Amniotic stem cell (primary cell): ENCODE measurements at regions not wholly inside any gene's neighbourhood (a gene's known extent, or its start where the extent isn't known, plus 50 kb on each side); places are given as distances from the start of the nearest gene placed in this dataset.
"Not testable (repeated sequence)": the region's sequence is repeated elsewhere in the genome, so short reads cannot be mapped to it uniquely, and the experiment has no call there.

Experiments
- DNase-seq: peaks from one replicate; lab custom pipeline; 2025; lab: John Stamatoyannopoulos, UW

DNA sequence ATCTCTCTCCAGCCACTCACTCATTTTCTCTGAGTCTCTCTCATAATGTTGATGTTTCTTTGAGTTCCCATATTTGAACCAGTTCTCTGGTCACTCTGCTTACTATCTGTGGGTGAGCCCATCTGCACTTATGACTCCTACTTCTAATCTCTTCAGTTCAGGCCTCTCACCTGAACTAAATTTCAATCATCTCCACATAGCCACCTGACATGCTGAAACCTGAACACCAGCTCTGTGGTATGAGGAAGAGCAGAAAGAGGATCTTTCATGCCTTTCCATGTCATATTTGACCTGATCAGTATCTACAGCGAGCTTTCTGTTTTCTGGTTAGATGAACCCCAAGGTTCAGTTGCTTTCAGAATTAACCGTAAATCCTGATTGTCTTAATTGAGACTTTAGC lies 122.2 kb upstream of the ESX1 start:
- DNase-seq = no peak

- DNase-seq = no peak
Observed at GRCh38 chrX:104372547-104372946, 117.8 kb upstream of the ESX1 start.

GRCh38 chrX:104370089-104370488 lies 115.4 kb upstream of the ESX1 start:
- DNase-seq = no peak

DNA sequence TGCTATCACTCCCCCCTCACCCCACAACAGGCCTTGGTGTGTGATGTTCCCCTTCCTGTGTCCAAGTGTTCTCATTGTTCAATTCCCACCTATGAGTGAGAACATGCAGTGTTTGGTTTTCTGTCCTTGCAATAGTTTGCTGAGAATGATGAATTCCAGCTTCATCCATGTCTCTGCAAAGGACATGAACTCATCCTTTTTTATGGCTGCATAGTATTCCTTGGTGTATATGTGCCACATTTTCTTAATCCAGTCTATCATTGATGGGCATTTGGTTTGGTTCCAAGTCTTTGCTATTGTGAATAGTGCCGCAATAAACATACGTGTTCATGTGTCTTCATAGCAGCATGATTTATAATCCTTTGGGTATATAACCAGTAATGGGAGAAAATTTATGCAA lies 106.0 kb upstream of the ESX1 start:
- DNase-seq = not testable (repeated sequence)

DNA sequence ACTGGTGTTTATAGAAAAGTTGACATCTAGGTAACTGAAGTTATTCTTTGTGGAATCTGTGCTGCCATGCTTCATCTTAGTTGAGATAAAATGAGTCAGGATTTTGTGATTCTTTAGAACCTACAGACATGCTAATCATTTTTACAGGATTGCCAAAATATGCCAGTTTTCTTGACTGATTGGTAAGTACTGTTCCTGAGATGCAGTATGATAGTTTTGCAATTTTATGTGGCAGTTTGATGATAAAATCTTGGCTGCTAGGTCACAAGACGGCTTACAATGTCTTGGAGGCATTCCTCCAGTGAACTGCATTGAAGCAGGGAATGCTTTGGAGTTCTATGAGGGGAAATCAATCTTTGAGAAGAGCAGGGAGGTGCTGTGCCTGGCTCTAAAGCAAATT lies 104.4 kb upstream of the ESX1 start:
- DNase-seq = no peak

DNA sequence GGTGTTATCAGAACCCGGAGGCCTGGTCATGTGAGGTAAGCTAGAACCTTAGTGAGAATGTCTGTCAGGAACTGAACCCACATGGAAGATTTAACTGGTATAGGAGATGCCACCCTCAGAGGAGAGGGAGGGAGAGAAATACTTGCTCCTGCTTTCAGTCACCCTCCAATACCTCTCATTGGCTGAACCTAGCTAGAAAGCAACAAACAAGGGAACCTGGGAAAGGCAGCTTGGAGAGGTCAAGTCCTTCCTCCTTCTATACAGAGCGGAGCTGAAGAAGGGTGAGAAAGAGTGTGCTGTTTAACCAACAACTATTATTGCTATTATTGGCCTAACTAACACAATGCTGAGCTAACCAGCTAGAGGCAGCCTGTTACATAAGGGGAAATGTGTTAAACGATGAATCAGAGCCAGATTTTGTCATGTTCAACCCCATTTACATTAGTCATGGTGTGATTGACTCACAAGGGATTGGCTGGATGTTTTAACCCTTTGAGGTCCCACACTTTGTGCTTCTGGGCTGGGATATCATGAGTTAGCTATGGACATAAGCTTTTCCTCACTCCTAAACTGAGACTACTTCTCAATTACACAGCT lies 96.5 kb upstream of the ESX1 start:
- peak; percentile 4 for DNase-seq

DNA sequence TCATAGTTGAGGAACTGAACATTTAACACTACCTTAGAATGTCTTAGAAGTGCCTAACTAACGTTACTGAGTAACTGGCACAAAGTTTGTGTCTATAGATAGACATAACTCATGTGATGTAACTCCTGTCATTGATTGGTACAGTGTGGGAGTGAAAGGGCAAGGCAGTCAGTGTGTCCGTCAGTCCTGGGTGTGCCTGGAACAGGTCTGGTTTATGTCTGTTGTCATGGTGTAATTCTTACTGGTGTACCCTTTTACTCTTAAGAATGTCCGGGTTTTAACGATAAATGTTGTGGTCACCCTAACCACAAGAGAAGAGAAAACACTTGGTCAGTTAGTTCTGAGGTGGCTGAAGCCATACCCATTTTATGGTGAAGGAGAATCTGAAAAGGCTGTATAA lies 93.1 kb upstream of the ESX1 start:
- DNase-seq = no peak

GRCh38 chrX:104343428-104344129 lies 88.8 kb upstream of the ESX1 start:
- peak; percentile 4 for DNase-seq

DNA sequence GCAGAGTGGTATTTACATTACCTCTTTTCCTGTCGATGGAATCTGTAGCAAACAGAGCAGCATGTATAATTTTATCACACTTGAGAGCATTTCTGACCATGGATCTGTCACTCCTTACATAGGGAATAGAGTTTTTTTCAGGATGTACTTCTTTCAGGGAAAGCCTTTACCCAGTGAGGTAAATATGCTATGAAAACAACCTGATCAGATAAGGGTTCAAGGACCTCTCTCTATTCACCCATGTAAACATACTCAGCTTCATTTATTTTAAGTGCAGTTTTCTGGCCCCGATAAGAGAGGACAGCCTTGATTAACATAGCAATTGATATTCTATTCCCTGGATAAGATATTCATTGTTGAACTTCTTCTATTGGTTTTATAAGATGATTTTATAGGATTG lies 87.3 kb upstream of the ESX1 start:
- no peak for DNase-seq

GRCh38 chrX:104335756-104336155 lies 81.0 kb upstream of the ESX1 start:
- peak; percentile 22 for DNase-seq

GRCh38 chrX:104334971-104335370 lies 80.2 kb upstream of the ESX1 start:
- DNase-seq = no peak

- no peak for DNase-seq
Observed at GRCh38 chrX:104330966-104331365, 76.2 kb upstream of the ESX1 start.

DNA sequence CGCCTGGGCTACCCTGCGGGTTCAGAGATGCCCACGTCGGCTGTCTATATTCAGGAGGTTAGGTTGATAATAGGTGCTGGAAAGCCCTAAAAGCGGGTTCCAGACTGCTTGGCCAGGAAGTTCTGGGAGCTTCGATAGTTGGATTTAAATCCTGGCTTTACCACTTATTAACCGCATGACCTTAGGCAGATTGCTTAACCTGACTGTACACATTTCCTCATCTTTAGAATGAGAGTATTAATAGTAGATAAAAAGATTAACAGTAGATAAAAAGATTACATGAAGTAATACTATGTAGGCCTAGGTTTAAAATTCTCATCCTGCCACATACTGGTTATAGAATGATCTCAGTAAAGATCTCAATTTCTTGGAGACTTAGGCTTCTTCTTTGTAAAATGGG lies 75.0 kb upstream of the ESX1 start:
- no peak for DNase-seq

DNA sequence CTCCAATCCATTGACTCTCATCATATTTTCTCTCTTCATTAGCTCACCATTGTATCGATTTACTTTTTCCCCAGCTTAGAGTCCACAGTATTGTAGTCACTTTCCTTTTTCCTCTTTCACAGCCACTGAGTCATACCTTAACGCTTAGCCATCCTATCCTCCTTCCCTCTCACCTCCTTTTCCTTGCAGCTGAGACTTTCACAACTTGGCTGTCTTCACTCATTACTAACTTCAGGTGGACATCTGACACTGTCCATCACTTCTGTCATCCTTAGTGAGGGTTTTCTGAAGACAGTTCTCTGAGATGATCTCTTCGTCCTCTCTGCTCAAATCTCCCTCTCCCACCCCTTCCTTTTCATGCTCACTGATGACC lies 70.5 kb upstream of the ESX1 start:
- DNase-seq = no peak

DNA sequence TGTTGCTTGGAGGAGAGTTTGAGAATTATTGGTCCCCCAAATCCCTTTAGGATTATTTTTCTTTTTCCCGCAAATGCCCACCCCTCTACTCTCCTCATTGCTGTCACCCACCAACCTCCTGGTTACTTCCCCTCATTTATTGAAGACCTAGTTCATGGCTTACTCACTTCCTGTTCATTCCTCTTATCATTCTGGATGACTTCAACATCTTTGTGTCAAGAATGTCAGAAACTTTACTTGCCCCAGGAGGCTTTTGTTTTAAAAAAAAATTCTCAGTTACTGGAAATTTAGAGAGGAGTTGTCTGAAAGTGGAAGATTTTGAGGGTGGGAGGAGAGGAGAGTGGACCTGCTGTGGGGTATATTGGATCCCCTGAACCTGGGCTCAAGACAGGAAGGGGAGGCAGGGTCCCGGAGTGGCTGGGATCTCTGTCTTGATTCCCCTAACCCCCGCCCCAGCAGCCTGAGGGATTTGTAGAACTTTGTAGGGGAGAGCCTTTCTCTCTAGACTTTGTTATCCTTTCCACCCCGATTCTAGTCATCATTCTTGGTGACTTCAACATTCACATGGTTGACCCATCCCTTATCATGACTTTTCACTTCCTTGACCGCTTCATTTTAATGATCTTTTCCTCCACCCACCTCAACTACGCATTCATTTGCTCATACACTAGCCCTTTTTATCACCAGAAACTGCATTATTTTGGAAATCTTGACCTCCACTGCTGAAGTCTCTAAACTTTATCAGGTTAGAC lies 69.9 kb upstream of the ESX1 start:
- no peak for DNase-seq

DNA sequence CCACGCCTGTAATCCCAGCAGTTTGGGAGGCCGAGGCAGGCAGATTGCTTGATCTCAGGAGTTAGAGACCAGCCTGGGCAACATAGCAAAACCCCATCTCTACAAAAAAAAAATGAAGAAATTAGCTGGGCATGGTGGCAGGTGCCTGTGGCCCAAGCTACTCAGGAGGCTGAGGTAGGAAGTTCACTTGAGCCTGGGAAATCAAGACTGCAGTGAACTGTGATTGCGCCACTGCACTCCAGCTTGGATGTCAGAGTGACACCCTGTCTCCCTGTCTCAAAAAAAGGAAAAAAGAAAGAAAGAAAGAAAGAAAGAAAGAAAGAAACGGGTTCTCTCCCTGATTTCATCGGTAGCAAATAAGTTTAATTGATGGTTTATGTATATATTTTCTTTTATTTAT lies 64.6 kb upstream of the ESX1 start:
- DNase-seq = no peak

- no peak for DNase-seq
Observed at GRCh38 chrX:104318330-104319009, 63.7 kb upstream of the ESX1 start.

- DNase-seq = no peak
Observed at GRCh38 chrX:104316739-104317138, 62.0 kb upstream of the ESX1 start.

GRCh38 chrX:104315555-104315954 lies 60.8 kb upstream of the ESX1 start:
- no peak for DNase-seq

GRCh38 chrX:104310657-104311254 lies 56.0 kb upstream of the ESX1 start:
- no peak for DNase-seq

GRCh38 chrX:104310090-104310489 lies 55.4 kb upstream of the ESX1 start:
- peak; percentile 0 for DNase-seq

GRCh38 chrX:104309169-104309568 lies 54.4 kb upstream of the ESX1 start:
- no peak for DNase-seq
